Trophoblast cell (in vitro differentiated cells and primary cell): ENCODE measurements at regions not wholly inside any gene's neighbourhood (a gene's known extent, or its start where the extent isn't known, plus 50 kb on each side); places are given as distances from the start of the nearest gene placed in this dataset.
"Not testable (repeated sequence)": the region's sequence is repeated elsewhere in the genome, so short reads cannot be mapped to it uniquely, and the experiment has no call there.

Experiments used
- DNase-seq, 2 donors: peaks; one replicate each; pipeline ENCODE4 v3.0.0-alpha.2; 2016
- H2AFZ ChIP-seq: 2 replicates; pipeline ENCODE4 v1.6.1; 2013; ENCODE audit warnings: low read length, moderate library complexity, mild to moderate bottlenecking; ENCODE audit not compliant: insufficient read depth, poor library complexity
- H2AK5ac ChIP-seq: 2 replicates; pipeline ENCODE4 v1.6.1; 2013; ENCODE audit warnings: mild to moderate bottlenecking, low read length
- H2BK120ac ChIP-seq: 2 replicates; pipeline ENCODE4 v1.6.1; 2013; ENCODE audit warnings: low read length, mild to moderate bottlenecking, moderate library complexity; ENCODE audit not compliant: insufficient read depth, poor library complexity
- H2BK12ac ChIP-seq: 2 replicates; pipeline ENCODE4 v1.6.1; 2013; ENCODE audit warnings: mild to moderate bottlenecking, low read length, moderate library complexity
- H2BK5ac ChIP-seq: 2 replicates; pipeline ENCODE4 v1.6.1; 2013; ENCODE audit warnings: low read length, low read depth, moderate library complexity, mild to moderate bottlenecking; ENCODE audit not compliant: poor library complexity
- H3K14ac ChIP-seq: 2 replicates; pipeline ENCODE4 v1.6.1; 2013; ENCODE audit warnings: mild to moderate bottlenecking, low read length
- H3K18ac ChIP-seq: 2 replicates; pipeline ENCODE4 v1.6.1; 2013; ENCODE audit warnings: mild to moderate bottlenecking, low read length
- H3K23ac ChIP-seq: 2 replicates; pipeline ENCODE4 v1.6.1; 2013; ENCODE audit warnings: low read length
- H3K27ac ChIP-seq: 2 replicates; pipeline ENCODE4 v1.5.1; 2013; ENCODE audit warnings: low read depth, mild to moderate bottlenecking, inconsistent platforms, low read length, moderate library complexity
- H3K27me3 ChIP-seq: 2 replicates; pipeline ENCODE4 v1.6.1; 2013; ENCODE audit warnings: inconsistent platforms, mild to moderate bottlenecking, low read length, moderate library complexity; ENCODE audit not compliant: insufficient read depth
- H3K36me3 ChIP-seq, 2 experiments: 1 replicate in 1 of 2; 2 replicates in 1 of 2; pipeline ENCODE4 v1.6.1; 2013; ENCODE audit warnings: low read length in 2 of 2, mild to moderate bottlenecking in 2 of 2, moderate library complexity in 1 of 2; ENCODE audit not compliant: insufficient read depth in 2 of 2, control insufficient read depth in 1 of 2
- H3K4ac ChIP-seq: 2 replicates; pipeline ENCODE4 v1.6.1; 2013; ENCODE audit warnings: low read depth, mild to moderate bottlenecking, low read length, moderate library complexity
- H3K4me1 ChIP-seq, 2 experiments: 1 replicate in 1 of 2; 2 replicates in 1 of 2; pipeline ENCODE4 v1.6.1; 2013; ENCODE audit warnings: low read length in 2 of 2, mild to moderate bottlenecking in 2 of 2, moderate library complexity in 1 of 2; ENCODE audit not compliant: insufficient read depth in 2 of 2, control insufficient read depth in 1 of 2
- H3K4me2 ChIP-seq: 2 replicates; pipeline ENCODE4 v1.6.1; 2013; ENCODE audit warnings: inconsistent platforms, mild to moderate bottlenecking, low read length, moderate library complexity
- H3K4me3 ChIP-seq: 2 replicates; pipeline ENCODE4 v1.5.1; 2013; ENCODE audit warnings: mild to moderate bottlenecking, low read depth, low read length, inconsistent platforms
- H3K79me1 ChIP-seq: one replicate; pipeline ENCODE4 v1.6.1; 2013; ENCODE audit warnings: low read length
- H3K79me2 ChIP-seq: 2 replicates; pipeline ENCODE4 v1.6.1; 2013; ENCODE audit warnings: low read length, mild to moderate bottlenecking; ENCODE audit not compliant: control insufficient read depth, insufficient read depth, poor library complexity
- H3K9ac ChIP-seq: 2 replicates; pipeline ENCODE4 v1.6.1; 2013; ENCODE audit warnings: mild to moderate bottlenecking, low read length
- H3K9me3 ChIP-seq: 2 replicates; pipeline ENCODE4 v1.6.1; 2013; ENCODE audit warnings: low read depth, mild to moderate bottlenecking, control low read depth, inconsistent platforms, low read length; ENCODE audit not compliant: insufficient read depth
- H4K12ac ChIP-seq: 2 replicates; pipeline ENCODE4 v1.6.1; 2013; ENCODE audit warnings: low read depth, mild to moderate bottlenecking, low read length, moderate library complexity
- H4K8ac ChIP-seq: 2 replicates; pipeline ENCODE4 v1.6.1; 2013; ENCODE audit warnings: low read depth, mild to moderate bottlenecking, low read length, moderate library complexity
- H4K91ac ChIP-seq: one replicate; pipeline ENCODE4 v1.6.1; 2013; ENCODE audit warnings: low read depth, mild to moderate bottlenecking, low read length, moderate library complexity
- WGBS: extraction: QIAGEN DNeasy Blood & Tissue Kit; methylation state at CpG from one replicate; pipeline ENCODE4 v1.1.7; 2013; ENCODE audit warnings: missing lambda C conversion rate; ENCODE audit not compliant: insufficient read length, insufficient coverage; ENCODE audit errors: extremely low coverage; 5-methylcytosine and 5-hydroxymethylcytosine counted together

DNA sequence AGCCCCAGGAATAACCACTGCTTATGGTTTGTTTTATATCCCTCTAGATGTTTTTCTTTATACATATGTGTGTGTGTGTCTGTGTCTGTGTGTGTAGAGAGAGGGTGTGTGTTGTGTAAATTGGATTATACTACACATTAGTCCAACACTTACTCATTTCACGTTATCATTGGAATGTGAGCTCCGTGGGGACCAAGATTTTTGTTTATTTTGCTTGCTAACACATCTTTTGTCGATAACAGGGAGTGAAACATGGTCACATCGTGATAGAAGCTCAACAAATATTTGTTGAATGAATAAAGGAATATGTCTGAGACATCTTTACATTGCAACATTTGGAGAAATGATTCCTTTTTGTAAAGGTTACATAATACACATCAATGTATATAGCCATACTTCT is 88.8 kb downstream of the CDRT15L2 start:
- not testable (repeated sequence) for H4K91ac ChIP-seq, H3K23ac ChIP-seq, H4K12ac ChIP-seq, H3K4me1 ChIP-seq, H3K9ac ChIP-seq, H3K27me3 ChIP-seq, H3K36me3 ChIP-seq, H2AK5ac ChIP-seq, H3K4me3 ChIP-seq, H4K8ac ChIP-seq, H3K9me3 ChIP-seq, H3K14ac ChIP-seq, H3K4ac ChIP-seq, H3K79me1 ChIP-seq, H2AFZ ChIP-seq, H2BK5ac ChIP-seq, H3K79me2 ChIP-seq, H3K18ac ChIP-seq, H2BK12ac ChIP-seq, H3K4me2 ChIP-seq, DNase-seq, H3K27ac ChIP-seq, H2BK120ac ChIP-seq
- no CpG with 5 or more reads among the region's 4 CpGs for WGBS

GRCh38 chr17:20668868-20669267 is 89.3 kb downstream of the CDRT15L2 start:
- H2AK5ac ChIP-seq, H2BK12ac ChIP-seq, H3K14ac ChIP-seq, H3K27me3 ChIP-seq, H3K9me3 ChIP-seq, H4K12ac ChIP-seq, H3K27ac ChIP-seq, H3K4ac ChIP-seq, H2BK5ac ChIP-seq, H4K8ac ChIP-seq, H3K4me2 ChIP-seq, H3K4me1 ChIP-seq, H3K9ac ChIP-seq, DNase-seq, H3K79me2 ChIP-seq, H3K18ac ChIP-seq, H3K4me3 ChIP-seq, H2BK120ac ChIP-seq, H4K91ac ChIP-seq, H2AFZ ChIP-seq, H3K79me1 ChIP-seq, H3K23ac ChIP-seq, H3K36me3 ChIP-seq: not testable (repeated sequence)

- not testable (repeated sequence) for H3K23ac ChIP-seq, H3K36me3 ChIP-seq, H2BK120ac ChIP-seq, DNase-seq, H4K91ac ChIP-seq, H3K4me1 ChIP-seq, H3K4me2 ChIP-seq, H3K4ac ChIP-seq, H2BK12ac ChIP-seq, H3K27me3 ChIP-seq, H4K8ac ChIP-seq, H2BK5ac ChIP-seq, H3K79me1 ChIP-seq, H3K9me3 ChIP-seq, H3K18ac ChIP-seq, H4K12ac ChIP-seq, H3K79me2 ChIP-seq, H3K27ac ChIP-seq, H2AK5ac ChIP-seq, H3K9ac ChIP-seq, H3K14ac ChIP-seq, H3K4me3 ChIP-seq, H2AFZ ChIP-seq
- no CpG with 5 or more reads among the region's 3 CpGs for WGBS
Observed at GRCh38 chr17:20670506-20670905, 91.0 kb downstream of the CDRT15L2 start.

- H2AFZ ChIP-seq, H3K14ac ChIP-seq, H3K18ac ChIP-seq, H3K27me3 ChIP-seq, H2AK5ac ChIP-seq, H4K91ac ChIP-seq, H4K12ac ChIP-seq, H3K4me1 ChIP-seq, H3K4me2 ChIP-seq, H2BK12ac ChIP-seq, H3K36me3 ChIP-seq, DNase-seq, H3K79me1 ChIP-seq, H3K4ac ChIP-seq, H3K23ac ChIP-seq, H3K4me3 ChIP-seq, H2BK5ac ChIP-seq, H3K27ac ChIP-seq, H3K9ac ChIP-seq, H2BK120ac ChIP-seq, H3K9me3 ChIP-seq, H3K79me2 ChIP-seq, H4K8ac ChIP-seq: not testable (repeated sequence)
- WGBS = no CpG with 5 or more reads among the region's 2 CpGs
Observed at GRCh38 chr17:20674374-20674773, 94.8 kb downstream of the CDRT15L2 start.

DNA sequence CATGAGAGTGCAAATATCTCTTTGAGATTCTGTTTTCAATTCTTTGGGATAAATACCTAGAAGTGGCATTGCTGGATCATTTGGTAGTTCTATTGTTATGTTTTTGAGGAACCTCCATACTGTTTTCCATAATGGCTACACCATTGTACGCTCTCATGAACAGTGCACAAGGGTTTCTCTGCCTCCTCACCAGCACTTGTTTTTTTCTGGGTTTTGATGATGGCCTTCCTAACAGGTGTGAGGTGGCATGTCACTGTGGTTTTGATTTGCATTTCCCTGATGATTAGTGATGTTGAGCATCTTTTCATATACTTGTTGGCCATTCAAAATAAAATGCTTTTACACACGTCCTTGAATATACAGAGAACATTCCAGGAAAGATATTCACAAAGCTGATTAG is 96.2 kb downstream of the CDRT15L2 start:
- H4K12ac ChIP-seq, H2BK120ac ChIP-seq, H2AK5ac ChIP-seq, H3K79me1 ChIP-seq, H3K9ac ChIP-seq, DNase-seq, H2BK5ac ChIP-seq, H2BK12ac ChIP-seq, H3K4me1 ChIP-seq, H3K4ac ChIP-seq, H3K4me3 ChIP-seq, H2AFZ ChIP-seq, H3K18ac ChIP-seq, H3K9me3 ChIP-seq, H3K14ac ChIP-seq, H3K23ac ChIP-seq, H3K4me2 ChIP-seq, H3K79me2 ChIP-seq, H4K8ac ChIP-seq, H3K27me3 ChIP-seq, H4K91ac ChIP-seq, H3K27ac ChIP-seq, H3K36me3 ChIP-seq: not testable (repeated sequence)
- WGBS = no CpG with 5 or more reads among the region's 2 CpGs
